ENCODE measurements at regions not wholly inside any gene's neighbourhood (a gene's known extent, or its start where the extent isn't known, plus 50 kb on each side); places are given as distances from the start of the nearest gene placed in this dataset.

- no peak for DNase-seq (ENCODE audit: insufficient read length, low spot score)
- peak; percentile 76 for FAIRE-seq
- no peak for TF ChIP-seq SPI1 (IDR thresholded peaks at IDR 0.05; ENCODE audit: low read depth, low read length)
- TF ChIP-seq POU2F2 (IDR thresholded peaks at IDR 0.05; ENCODE audit: low read depth, low read length) = no peak
- TF ChIP-seq PAX5 (IDR thresholded peaks at IDR 0.05; ENCODE audit: insufficient read depth, low read length, severe bottlenecking) = no peak
- TF ChIP-seq POLR2AphosphoS5 (IDR thresholded peaks at IDR 0.05; ENCODE audit: low read depth, low read length) = no peak
- TF ChIP-seq POLR2A (IDR thresholded peaks at IDR 0.05; ENCODE audit: low read depth, low read length) = no peak
These were observed 169.8 kb upstream of the ID2 start for GRCh38 chr2:8511868-8512612.

DNA sequence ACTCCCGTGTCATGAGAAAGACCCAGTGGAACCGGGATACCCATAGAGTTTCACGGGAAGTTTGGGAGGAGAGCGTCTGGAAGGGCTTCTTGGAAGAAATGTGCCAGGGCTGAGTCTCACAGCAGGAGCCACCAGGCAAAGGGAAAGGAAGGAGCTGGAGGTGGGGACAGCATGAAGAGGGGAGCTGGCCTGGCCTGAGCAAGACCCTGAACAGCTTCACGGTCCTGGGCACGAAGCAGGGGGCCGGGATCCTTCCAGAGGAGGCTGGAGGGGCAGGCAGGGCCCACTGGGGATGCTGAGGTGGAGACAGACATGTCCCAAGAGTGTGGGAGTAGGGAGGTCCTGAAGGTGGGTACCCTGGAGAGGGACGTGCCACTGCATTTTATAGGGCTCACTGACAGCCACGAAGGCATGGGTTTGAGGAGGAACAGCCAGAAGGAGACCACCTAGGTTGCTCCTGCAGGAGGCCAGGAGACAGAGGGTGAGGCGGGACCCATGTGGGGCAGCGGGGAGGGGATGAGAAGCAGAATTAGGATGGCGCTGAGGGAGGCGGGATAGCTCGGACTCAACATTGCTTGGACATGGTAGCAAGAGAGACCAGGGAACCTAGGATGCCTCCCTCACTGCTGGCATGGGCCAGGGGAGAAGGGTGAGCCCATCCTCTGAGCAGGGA is 168.1 kb upstream of the ID2 start:
- DNase-seq (ENCODE audit: insufficient read length, low spot score) (no peak), FAIRE-seq (no peak)
- TF ChIP-seq POU2F2 (IDR thresholded peaks at IDR 0.05; ENCODE audit: low read depth, low read length) = no peak

DNA sequence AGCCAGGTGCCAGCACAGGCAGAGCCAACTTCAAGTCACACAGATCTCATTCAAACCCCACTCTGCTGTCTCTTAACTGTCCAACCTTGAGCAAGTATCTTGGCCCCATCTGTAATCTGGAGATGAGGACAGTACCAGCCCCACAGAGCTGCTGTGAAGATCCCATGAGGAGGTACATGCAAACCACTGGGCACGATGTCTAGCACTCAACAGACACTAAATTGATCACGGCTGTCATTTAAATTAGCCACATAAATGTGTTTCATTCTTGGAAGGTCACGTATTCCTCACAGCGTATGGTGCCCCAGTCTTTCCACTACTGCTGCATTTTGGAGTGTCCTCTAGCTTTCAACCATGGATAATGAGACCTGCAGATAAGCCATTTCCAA is 167.6 kb upstream of the ID2 start:
- TF ChIP-seq POU2F2 (IDR thresholded peaks at IDR 0.05; ENCODE audit: low read depth, low read length) = no peak
- TF ChIP-seq POLR2AphosphoS5 (IDR thresholded peaks at IDR 0.05; ENCODE audit: low read depth, low read length) = no peak
- no peak for TF ChIP-seq SPI1 (IDR thresholded peaks at IDR 0.05; ENCODE audit: low read depth, low read length)
- TF ChIP-seq POLR2A (IDR thresholded peaks at IDR 0.05; ENCODE audit: low read depth, low read length) = no peak
- no peak for TF ChIP-seq TAF1 (IDR thresholded peaks at IDR 0.05; ENCODE audit: low read depth, low read length)
- TF ChIP-seq PAX5 (IDR thresholded peaks at IDR 0.05; ENCODE audit: insufficient read depth, low read length, severe bottlenecking) = no peak
- FAIRE-seq (peak; percentile 78), DNase-seq (ENCODE audit: insufficient read length, low spot score) (no peak)

DNA sequence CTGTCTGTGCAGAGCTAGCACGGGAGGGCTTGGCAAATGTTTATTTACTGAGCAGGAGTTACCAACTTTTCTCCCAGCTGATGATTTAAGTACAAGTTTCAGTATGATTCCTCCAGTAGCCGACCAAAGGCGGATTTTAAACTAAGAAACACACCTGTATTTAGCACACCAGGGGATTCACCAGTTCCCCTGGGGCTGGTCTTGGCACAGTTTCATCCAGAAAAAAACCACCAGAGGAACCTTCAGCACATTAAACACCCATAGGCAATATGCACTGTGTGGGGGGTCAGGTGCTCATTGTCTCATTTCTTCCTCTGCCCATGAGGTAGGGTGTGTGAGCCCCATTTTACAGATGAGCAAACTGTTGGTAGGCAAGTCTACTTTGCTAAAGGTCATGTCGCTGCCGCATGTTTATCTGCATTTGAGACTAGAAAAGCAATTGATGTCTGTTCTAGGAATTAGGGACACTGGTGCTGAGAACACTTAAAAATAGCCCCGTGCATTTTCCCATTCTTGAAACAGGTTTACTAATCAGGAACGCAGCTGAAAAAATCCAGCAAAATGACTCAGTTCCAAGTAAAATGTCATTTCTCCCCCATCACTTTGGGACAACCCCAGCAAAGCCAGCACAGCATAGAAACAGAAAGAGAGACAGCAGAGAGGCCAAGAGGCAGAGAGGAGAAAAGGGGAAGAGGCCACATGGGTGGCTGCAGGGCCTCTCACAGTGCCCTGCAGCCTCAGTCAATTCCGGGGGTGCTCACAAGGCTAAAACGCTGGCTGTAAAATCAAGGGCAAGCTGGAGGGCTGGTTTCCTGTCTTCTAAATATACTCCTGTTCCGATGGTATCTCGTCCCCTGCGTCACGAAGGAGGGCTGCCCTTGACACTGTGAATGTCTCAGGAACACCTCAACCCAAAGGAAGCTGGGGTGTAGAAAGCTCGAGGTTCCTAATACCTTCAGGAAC is 166.8 kb upstream of the ID2 start:
- peak; percentile 92 for FAIRE-seq
- peak; percentile 64 for DNase-seq (ENCODE audit: insufficient read length, low spot score)
- TF ChIP-seq POLR2A (IDR thresholded peaks at IDR 0.05; ENCODE audit: low read depth, low read length) (no peak), POU2F2 (IDR thresholded peaks at IDR 0.05; ENCODE audit: low read depth, low read length) (0 out of 2 replicates have a peak, but pooled peaks have one; percentile 73), SPI1 (IDR thresholded peaks at IDR 0.05; ENCODE audit: low read depth, low read length) (peak; percentile 94), PAX5 (IDR thresholded peaks at IDR 0.05; ENCODE audit: insufficient read depth, low read length, severe bottlenecking) (peak; percentile 6), POLR2AphosphoS5 (IDR thresholded peaks at IDR 0.05; ENCODE audit: low read depth, low read length) (no peak)

GRCh38 chr2:8515864-8516533 is 165.9 kb upstream of the ID2 start:
- no peak for TF ChIP-seq PAX5 (IDR thresholded peaks at IDR 0.05; ENCODE audit: insufficient read depth, low read length, severe bottlenecking)
- peak; percentile 64; the same call in 1 of the 2 replicates for TF ChIP-seq POU2F2 (IDR thresholded peaks at IDR 0.05; ENCODE audit: low read depth, low read length)
- TF ChIP-seq POLR2AphosphoS5 (IDR thresholded peaks at IDR 0.05; ENCODE audit: low read depth, low read length) = no peak; the same call in none of the 2 replicates
- TF ChIP-seq SPI1 (IDR thresholded peaks at IDR 0.05; ENCODE audit: low read depth, low read length) = peak; percentile 81
- FAIRE-seq = peak; percentile 90
- no peak for DNase-seq (ENCODE audit: insufficient read length, low spot score)

DNA sequence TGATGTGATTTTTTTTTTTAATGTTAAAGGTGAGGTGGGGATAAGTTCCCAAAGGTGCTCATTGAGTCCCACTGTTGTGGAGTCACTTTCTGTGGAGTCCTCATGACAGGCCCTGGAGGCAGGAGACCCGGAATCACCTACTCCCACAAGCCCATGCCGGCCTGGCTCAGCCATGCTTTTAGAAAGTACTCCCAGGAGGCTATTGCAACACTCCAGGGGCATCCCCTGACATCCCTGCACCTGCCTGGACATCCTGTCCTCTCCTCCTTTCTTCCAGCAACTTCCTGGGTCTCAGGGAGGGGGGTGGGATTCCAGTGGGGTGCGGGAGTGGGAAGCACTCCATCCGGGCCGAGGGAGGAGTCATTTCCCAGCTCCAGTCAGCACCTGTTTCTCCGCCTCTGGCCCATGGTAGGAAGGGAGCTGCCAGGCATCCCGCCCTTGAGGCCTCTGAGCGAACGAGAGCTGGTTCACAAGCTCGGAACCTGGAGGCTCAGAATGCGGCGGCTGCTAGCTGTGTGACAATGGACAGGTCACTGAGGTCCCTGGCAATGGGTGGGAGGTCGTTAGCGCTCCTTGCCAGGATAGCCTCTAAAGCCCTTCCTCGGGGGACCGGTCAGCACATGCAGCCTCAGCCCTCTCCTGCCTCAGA is 163.9 kb upstream of the ID2 start:
- FAIRE-seq = no peak
- TF ChIP-seq POLR2AphosphoS5 (IDR thresholded peaks at IDR 0.05; ENCODE audit: low read depth, low read length) = no peak
- no peak for TF ChIP-seq POLR2A (IDR thresholded peaks at IDR 0.05; ENCODE audit: low read depth, low read length)
- TF ChIP-seq TAF1 (IDR thresholded peaks at IDR 0.05; ENCODE audit: low read depth, low read length) = no peak
- TF ChIP-seq SPI1 (IDR thresholded peaks at IDR 0.05; ENCODE audit: low read depth, low read length) = no peak
- TF ChIP-seq PAX5 (IDR thresholded peaks at IDR 0.05; ENCODE audit: insufficient read depth, low read length, severe bottlenecking) = no peak
- DNase-seq (ENCODE audit: insufficient read length, low spot score) = no peak

DNA sequence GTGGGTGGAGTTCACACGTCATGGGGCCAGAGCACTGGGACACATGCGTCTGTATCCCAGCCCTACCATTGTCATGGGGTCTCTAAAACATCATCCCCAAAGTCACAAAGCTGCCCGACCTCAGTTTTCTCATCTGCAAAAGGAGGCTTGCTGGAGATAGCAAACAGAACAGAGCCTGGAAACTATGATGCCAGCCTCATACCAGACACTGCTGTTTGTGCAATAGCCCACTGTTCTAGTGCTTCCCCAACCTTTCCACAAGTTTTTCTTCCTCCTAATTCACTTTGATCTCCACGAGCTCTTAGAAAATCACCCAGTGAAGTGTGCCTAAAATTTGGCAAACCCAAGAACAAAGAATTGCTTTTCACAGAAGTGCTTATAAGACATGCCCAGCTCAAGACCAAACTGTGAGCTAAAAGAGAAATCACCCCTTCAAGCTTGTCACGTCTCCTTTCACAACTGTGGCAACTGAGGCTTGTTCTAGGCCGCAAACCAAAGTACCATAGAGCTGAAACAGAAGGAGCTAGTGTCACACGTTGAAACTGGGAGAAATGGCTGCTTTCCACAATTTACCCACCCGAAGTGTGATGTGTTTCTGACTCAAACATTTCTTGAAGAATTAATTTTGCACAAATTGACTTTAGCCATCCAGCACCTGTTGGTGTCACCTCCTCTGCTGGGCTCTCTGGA is 162.7 kb upstream of the ID2 start:
- TF ChIP-seq TAF1 (IDR thresholded peaks at IDR 0.05; ENCODE audit: low read depth, low read length) (no peak), POLR2A (IDR thresholded peaks at IDR 0.05; ENCODE audit: low read depth, low read length) (no peak), SPI1 (IDR thresholded peaks at IDR 0.05; ENCODE audit: low read depth, low read length) (no peak), PAX5 (IDR thresholded peaks at IDR 0.05; ENCODE audit: insufficient read depth, low read length, severe bottlenecking) (no peak), POLR2AphosphoS5 (IDR thresholded peaks at IDR 0.05; ENCODE audit: low read depth, low read length) (no peak), POU2F2 (IDR thresholded peaks at IDR 0.05; ENCODE audit: low read depth, low read length) (no peak)
- FAIRE-seq = no peak
- DNase-seq (ENCODE audit: insufficient read length, low spot score) = no peak

GRCh38 chr2:8520791-8521344 is 161.0 kb upstream of the ID2 start:
- peak; percentile 20 for FAIRE-seq
- no peak for TF ChIP-seq SPI1 (IDR thresholded peaks at IDR 0.05; ENCODE audit: low read depth, low read length)
- no peak for DNase-seq (ENCODE audit: insufficient read length, low spot score)

Measured in GM12891 (cell line).